ENCODE measurements at regions not wholly inside any gene's neighbourhood (a gene's known extent, or its start where the extent isn't known, plus 50 kb on each side); places are given as distances from the start of the nearest gene placed in this dataset.

- Histone ChIP-seq H2AFZ (no peak overlapping the region), H3K79me2 (replicated peaks; ENCODE audit: insufficient read depth) (no peaks in the 10 kb centered on the region; the same call in 1 of the 2 replicates), H3K27ac (ENCODE audit: low read depth) (no peak overlapping the region), H3F3A (replicated peaks; ENCODE audit: low read depth) (no peaks in the 10 kb centered on the region), H3K4me3 (no peak overlapping the region), H3K27me3 (ENCODE audit: insufficient read depth) (no peaks in the 10 kb centered on the region), H3K9me2 (ENCODE audit: insufficient read depth) (peaks cover 18% of the 10 kb centered on the region), H3K4me2 (no peak overlapping the region), H3K36me3 (ENCODE audit: insufficient read depth) (no peaks in the 10 kb centered on the region), H3K4me1 (ENCODE audit: insufficient read depth) (no peaks in the 10 kb centered on the region), H4K20me1 (replicated peaks; ENCODE audit: insufficient read depth) (no peaks in the 10 kb centered on the region)
- TF ChIP-seq STAT1 (IDR thresholded peaks at IDR 0.05; ENCODE audit: unreplicated experiment) (no peak), NANOG (IDR thresholded peaks at IDR 0.05; ENCODE audit: borderline replicate concordance) (no peak), ZNF114 (CRISPR knock-in tag; IDR thresholded peaks at IDR 0.05) (no peak), POLR2AphosphoS5 (IDR thresholded peaks at IDR 0.05; ENCODE audit: low read depth) (no peak), EZH2 (IDR thresholded peaks at IDR 0.05; ENCODE audit: low read depth, unreplicated experiment) (no peak), ZNF331 (CRISPR knock-in tag; IDR thresholded peaks at IDR 0.05; ENCODE audit: low read depth) (no peak), CREB1 (CRISPR knock-in tag; IDR thresholded peaks at IDR 0.05; ENCODE audit: low read depth) (no peak), EZH2phosphoT487 (IDR thresholded peaks at IDR 0.05; ENCODE audit: unreplicated experiment) (no peak), JUNB (IDR thresholded peaks at IDR 0.05; ENCODE audit: unreplicated experiment) (no peak)
- TF ChIP-seq, protein P1, sequence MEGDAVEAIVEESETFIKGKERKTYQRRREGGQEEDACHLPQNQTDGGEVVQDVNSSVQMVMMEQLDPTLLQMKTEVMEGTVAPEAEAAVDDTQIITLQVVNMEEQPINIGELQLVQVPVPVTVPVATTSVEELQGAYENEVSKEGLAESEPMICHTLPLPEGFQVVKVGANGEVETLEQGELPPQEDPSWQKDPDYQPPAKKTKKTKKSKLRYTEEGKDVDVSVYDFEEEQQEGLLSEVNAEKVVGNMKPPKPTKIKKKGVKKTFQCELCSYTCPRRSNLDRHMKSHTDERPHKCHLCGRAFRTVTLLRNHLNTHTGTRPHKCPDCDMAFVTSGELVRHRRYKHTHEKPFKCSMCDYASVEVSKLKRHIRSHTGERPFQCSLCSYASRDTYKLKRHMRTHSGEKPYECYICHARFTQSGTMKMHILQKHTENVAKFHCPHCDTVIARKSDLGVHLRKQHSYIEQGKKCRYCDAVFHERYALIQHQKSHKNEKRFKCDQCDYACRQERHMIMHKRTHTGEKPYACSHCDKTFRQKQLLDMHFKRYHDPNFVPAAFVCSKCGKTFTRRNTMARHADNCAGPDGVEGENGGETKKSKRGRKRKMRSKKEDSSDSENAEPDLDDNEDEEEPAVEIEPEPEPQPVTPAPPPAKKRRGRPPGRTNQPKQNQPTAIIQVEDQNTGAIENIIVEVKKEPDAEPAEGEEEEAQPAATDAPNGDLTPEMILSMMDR (conservative IDR thresholded peaks at IDR 0.05; ENCODE audit: low read depth in 2 of 2) = no peak
- DNase-seq (ENCODE audit: low spot score) = no peak
- Mint-ChIP-seq H3K4me3 (no peak overlapping the region), H3K27ac (no peak overlapping the region), H3K36me3 (ENCODE audit: low read depth) (peaks cover 3% of the 10 kb centered on the region; the same call in 1 of the 3 replicates), H3K27me3 (ENCODE audit: insufficient read depth, low read depth, poor library complexity) (no peaks in the 10 kb centered on the region), H3K9me3 (no peaks in the 10 kb centered on the region; the same call in 2 of the 3 replicates), H3K4me1 (no peaks in the 10 kb centered on the region)
- no peak for ATAC-seq
These were observed 80.7 kb downstream of the KCNA5 start for GRCh38 chr12:5124401-5124800.

DNA sequence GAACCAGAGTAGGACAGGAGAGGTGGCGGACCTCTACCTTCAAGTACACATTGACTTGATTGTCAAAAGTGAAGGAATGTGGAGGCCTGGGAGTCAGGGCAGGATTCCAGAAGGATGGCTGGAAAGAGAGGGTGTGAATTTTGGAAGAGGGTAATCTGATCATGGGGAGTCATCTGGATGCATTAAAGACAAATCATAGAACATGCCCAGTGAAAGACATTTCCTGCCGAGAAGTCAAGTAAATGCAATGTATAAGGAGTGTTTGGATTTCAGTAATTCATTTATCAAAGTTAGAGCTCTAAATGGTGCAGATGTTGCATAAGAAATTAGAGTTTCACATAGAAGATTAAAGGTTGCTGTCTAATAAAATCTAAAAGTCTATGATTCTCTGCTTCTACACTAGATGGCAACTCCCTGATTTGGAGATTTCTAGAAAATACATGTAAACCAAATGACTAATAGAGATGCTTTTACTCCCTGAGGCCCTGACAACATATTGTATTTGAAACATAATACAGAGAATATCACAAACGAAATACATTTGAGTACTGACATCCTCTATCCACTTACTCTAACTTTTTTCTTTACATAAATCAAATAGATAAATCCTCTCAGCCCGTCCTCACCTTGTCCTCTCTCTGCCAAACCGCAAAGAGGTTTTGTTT, 91.3 kb downstream of the KCNA5 start:
- Mint-ChIP-seq H3K9me3 (peaks cover 24% of the 10 kb centered on the region), H3K4me1 (no peaks in the 10 kb centered on the region), H3K4me3 (no peak overlapping the region), H3K36me3 (ENCODE audit: low read depth) (peaks cover 19% of the 10 kb centered on the region; the same call in 2 of the 3 replicates), H3K27ac (no peak overlapping the region), H3K27me3 (ENCODE audit: insufficient read depth, low read depth, poor library complexity) (peaks cover 2% of the 10 kb centered on the region)
- Histone ChIP-seq H3K27ac (ENCODE audit: low read depth) (no peak overlapping the region), H3K9me2 (ENCODE audit: insufficient read depth) (no peaks in the 10 kb centered on the region; the same call in 1 of the 2 replicates), H3K27me3 (ENCODE audit: insufficient read depth) (no peaks in the 10 kb centered on the region), H3K4me1 (ENCODE audit: insufficient read depth) (no peaks in the 10 kb centered on the region), H3K4me3 (no peak overlapping the region), H4K20me1 (replicated peaks; ENCODE audit: insufficient read depth) (no peaks in the 10 kb centered on the region), H3K4me2 (no peak overlapping the region), H2AFZ (no peak overlapping the region), H3F3A (replicated peaks; ENCODE audit: low read depth) (no peaks in the 10 kb centered on the region), H3K36me3 (ENCODE audit: insufficient read depth) (no peaks in the 10 kb centered on the region; the same call in 1 of the 2 replicates), H3K79me2 (replicated peaks; ENCODE audit: insufficient read depth) (no peaks in the 10 kb centered on the region)
- no peak for ATAC-seq
- DNase-seq (ENCODE audit: low spot score) = no peak
- TF ChIP-seq ZNF114 (CRISPR knock-in tag; IDR thresholded peaks at IDR 0.05) (no peak), JUNB (IDR thresholded peaks at IDR 0.05; ENCODE audit: unreplicated experiment) (no peak), STAT1 (IDR thresholded peaks at IDR 0.05; ENCODE audit: unreplicated experiment) (no peak), REST (IDR thresholded peaks at IDR 0.05; ENCODE audit: unreplicated experiment) (no peak), POLR2AphosphoS5 (IDR thresholded peaks at IDR 0.05; ENCODE audit: low read depth) (no peak), ZNF331 (CRISPR knock-in tag; IDR thresholded peaks at IDR 0.05; ENCODE audit: low read depth) (no peak), EZH2phosphoT487 (IDR thresholded peaks at IDR 0.05; ENCODE audit: unreplicated experiment) (no peak), CREB1 (CRISPR knock-in tag; IDR thresholded peaks at IDR 0.05; ENCODE audit: low read depth) (no peak), NANOG (IDR thresholded peaks at IDR 0.05; ENCODE audit: borderline replicate concordance) (no peak)
- TF ChIP-seq, protein P1 (conservative IDR thresholded peaks at IDR 0.05; ENCODE audit: low read depth in 2 of 2) = no peak
